ENCODE measurements at regions not wholly inside any gene's neighbourhood (a gene's known extent, or its start where the extent isn't known, plus 50 kb on each side); places are given as distances from the start of the nearest gene placed in this dataset.

- peaks cover 2% of the 10 kb centered on the region for H3K9me3 ChIP-seq (ENCODE audit: low read depth, low read length)
- no peak overlapping the region for H2AFZ ChIP-seq (ENCODE audit: low read length)
- H3K4me3 ChIP-seq (ENCODE audit: insufficient read depth, low read length): no peak overlapping the region
- no peak for DNase-seq (ENCODE audit: insufficient read length, low spot score, missing footprints)
- H3K27me3 ChIP-seq (ENCODE audit: insufficient read depth, low read length): no peaks in the 10 kb centered on the region
- H3K79me2 ChIP-seq (ENCODE audit: insufficient read depth, low read length): no peaks in the 10 kb centered on the region
- no peaks in the 10 kb centered on the region for H4K20me1 ChIP-seq (ENCODE audit: insufficient read depth, low read length)
- TF ChIP-seq CTCF (IDR thresholded peaks at IDR 0.05; ENCODE audit: extremely low read depth, low read depth, low read length): no peak
- H3K4me1 ChIP-seq (ENCODE audit: insufficient read depth, low read length): no peaks in the 10 kb centered on the region
- H3K4me2 ChIP-seq (ENCODE audit: insufficient read depth, low read length): no peak overlapping the region
- no peak overlapping the region for H3K27ac ChIP-seq (ENCODE audit: low read depth, low read length)
- no peaks in the 10 kb centered on the region for H3K36me3 ChIP-seq (ENCODE audit: insufficient read depth, low read length)
These were observed 341.2 kb upstream of the TYRP1 start for GRCh38 chr9:12352045-12352315.

GRCh38 chr9:12363439-12363838 lies 329.7 kb upstream of the TYRP1 start:
- Histone ChIP-seq H3K27me3 (ENCODE audit: insufficient read depth, low read length) (no peaks in the 10 kb centered on the region), H3K4me1 (ENCODE audit: insufficient read depth, low read length) (no peaks in the 10 kb centered on the region), H4K20me1 (ENCODE audit: insufficient read depth, low read length) (no peaks in the 10 kb centered on the region), H3K27ac (ENCODE audit: low read depth, low read length) (no peak overlapping the region), H3K36me3 (ENCODE audit: insufficient read depth, low read length) (no peaks in the 10 kb centered on the region), H2AFZ (ENCODE audit: low read length) (no peak overlapping the region), H3K4me3 (ENCODE audit: insufficient read depth, low read length) (no peak overlapping the region), H3K9me3 (ENCODE audit: low read depth, low read length) (peaks cover 4% of the 10 kb centered on the region), H3K4me2 (ENCODE audit: insufficient read depth, low read length) (no peak overlapping the region), H3K79me2 (ENCODE audit: insufficient read depth, low read length) (no peaks in the 10 kb centered on the region)
- no peak for TF ChIP-seq CTCF (IDR thresholded peaks at IDR 0.05; ENCODE audit: extremely low read depth, low read depth, low read length)
- no peak for DNase-seq (ENCODE audit: insufficient read length, low spot score, missing footprints)

GRCh38 chr9:12368569-12368968 lies 324.6 kb upstream of the TYRP1 start:
- TF ChIP-seq CTCF (IDR thresholded peaks at IDR 0.05; ENCODE audit: extremely low read depth, low read depth, low read length): no peak

GRCh38 chr9:12391839-12392509 lies 301.2 kb upstream of the TYRP1 start:
- no peaks in the 10 kb centered on the region for H4K20me1 ChIP-seq (ENCODE audit: insufficient read depth, low read length)
- TF ChIP-seq CTCF (IDR thresholded peaks at IDR 0.05; ENCODE audit: extremely low read depth, low read depth, low read length): no peak
- no peaks in the 10 kb centered on the region for H3K9me3 ChIP-seq (ENCODE audit: low read depth, low read length)
- no peaks in the 10 kb centered on the region for H3K79me2 ChIP-seq (ENCODE audit: insufficient read depth, low read length)
- no peaks in the 10 kb centered on the region for H3K27me3 ChIP-seq (ENCODE audit: insufficient read depth, low read length)
- no peak overlapping the region for H2AFZ ChIP-seq (ENCODE audit: low read length)
- H3K4me3 ChIP-seq (ENCODE audit: insufficient read depth, low read length): no peak overlapping the region
- no peaks in the 10 kb centered on the region for H3K4me1 ChIP-seq (ENCODE audit: insufficient read depth, low read length)
- no peak overlapping the region for H3K27ac ChIP-seq (ENCODE audit: low read depth, low read length)
- H3K4me2 ChIP-seq (ENCODE audit: insufficient read depth, low read length): no peak overlapping the region
- DNase-seq (ENCODE audit: insufficient read length, low spot score, missing footprints): no peak
- no peaks in the 10 kb centered on the region for H3K36me3 ChIP-seq (ENCODE audit: insufficient read depth, low read length)

More at GRCh38 chr9:12368569-12368968, 324.6 kb upstream of the TYRP1 start:
- H3K9me3 ChIP-seq (ENCODE audit: low read depth, low read length): peaks cover 4% of the 10 kb centered on the region
- H3K79me2 ChIP-seq (ENCODE audit: insufficient read depth, low read length): no peaks in the 10 kb centered on the region
- H2AFZ ChIP-seq (ENCODE audit: low read length): no peak overlapping the region
- H3K27me3 ChIP-seq (ENCODE audit: insufficient read depth, low read length): no peaks in the 10 kb centered on the region
- no peaks in the 10 kb centered on the region for H3K36me3 ChIP-seq (ENCODE audit: insufficient read depth, low read length)
- DNase-seq (ENCODE audit: insufficient read length, low spot score, missing footprints): no peak
- no peak overlapping the region for H3K27ac ChIP-seq (ENCODE audit: low read depth, low read length)
- no peak overlapping the region for H3K4me2 ChIP-seq (ENCODE audit: insufficient read depth, low read length)
- no peaks in the 10 kb centered on the region for H4K20me1 ChIP-seq (ENCODE audit: insufficient read depth, low read length)
- H3K4me1 ChIP-seq (ENCODE audit: insufficient read depth, low read length): no peaks in the 10 kb centered on the region
- H3K4me3 ChIP-seq (ENCODE audit: insufficient read depth, low read length): no peak overlapping the region

Data from osteoblast (primary cell).